GM19351 (cell line): ENCODE measurements at regions not wholly inside any gene's neighbourhood (a gene's known extent, or its start where the extent isn't known, plus 50 kb on each side); places are given as distances from the start of the nearest gene placed in this dataset.

Source experiments
- ATAC-seq: cut with Tn5 transposase; IDR thresholded peaks from one replicate; pipeline ENCODE4 v1.9.1; 2021; ENCODE audit warnings: mild to moderate bottlenecking, moderate library complexity; ENCODE audit not compliant: unreplicated experiment

GRCh38 chr2:164032995-164033394, 297.2 kb upstream of the FIGN start:
- ATAC-seq, result peak; percentile 57

GRCh38 chr2:164030623-164031022, 294.8 kb upstream of the FIGN start:
- ATAC-seq, result no peak

GRCh38 chr2:164028814-164029534, 293.2 kb upstream of the FIGN start:
- no peak for ATAC-seq

GRCh38 chr2:164024396-164024795, 288.6 kb upstream of the FIGN start:
- no peak for ATAC-seq

GRCh38 chr2:164023896-164024295, 288.1 kb upstream of the FIGN start:
- ATAC-seq, result no peak

GRCh38 chr2:164015328-164016123, 279.7 kb upstream of the FIGN start:
- peak; percentile 94 for ATAC-seq

- no peak for ATAC-seq
Observed at GRCh38 chr2:164014791-164015190, 279.0 kb upstream of the FIGN start.

GRCh38 chr2:164014068-164014731, 278.4 kb upstream of the FIGN start:
- no peak for ATAC-seq

- ATAC-seq, result no peak
Observed at GRCh38 chr2:164012581-164012980, 276.8 kb upstream of the FIGN start.

GRCh38 chr2:164009756-164010337, 274.0 kb upstream of the FIGN start:
- no peak for ATAC-seq

GRCh38 chr2:164008752-164009151, 272.9 kb upstream of the FIGN start:
- no peak for ATAC-seq

GRCh38 chr2:164006704-164007103, 270.9 kb upstream of the FIGN start:
- no peak for ATAC-seq

- ATAC-seq, result no peak
Observed at GRCh38 chr2:164000176-164000575, 264.4 kb upstream of the FIGN start.

- no peak for ATAC-seq
Observed at GRCh38 chr2:163997466-163997865, 261.7 kb upstream of the FIGN start.

- no peak for ATAC-seq
Observed at GRCh38 chr2:163990541-163990940, 254.7 kb upstream of the FIGN start.

- no peak for ATAC-seq
Observed at GRCh38 chr2:163990101-163990500, 254.3 kb upstream of the FIGN start.

GRCh38 chr2:163987175-163987940, 251.6 kb upstream of the FIGN start:
- ATAC-seq, result no peak

GRCh38 chr2:163984986-163985385, 249.2 kb upstream of the FIGN start:
- no peak for ATAC-seq

GRCh38 chr2:163983911-163984310, 248.1 kb upstream of the FIGN start:
- no peak for ATAC-seq

- ATAC-seq, result no peak
Observed at GRCh38 chr2:163982938-163983337, 247.1 kb upstream of the FIGN start.

- ATAC-seq, result no peak
Observed at GRCh38 chr2:163974766-163975165, 239.0 kb upstream of the FIGN start.
